Cardiac muscle cell (in vitro differentiated cells and primary cell): ENCODE measurements at regions not wholly inside any gene's neighbourhood (a gene's known extent, or its start where the extent isn't known, plus 50 kb on each side); places are given as distances from the start of the nearest gene placed in this dataset.

Experiments used
- DNase-seq, 2 donors: peaks; one replicate each; pipeline versions ENCODE4 v3.0.0 to v3.0.0-alpha.2; 2010 to 2017; ENCODE audit warnings: low read depth in 1 of 2, low spot score in 1 of 2
- H3K27ac ChIP-seq: fragments of 200-600 bp; sonication (generic); 2 replicates; pipeline ENCODE4 v1.5.1; 2016
- H3K27me3 ChIP-seq: fragments of 200-600 bp; sonication (generic); 2 replicates; pipeline ENCODE4 v1.6.0; 2016; ENCODE audit warnings: control low read depth
- H3K36me3 ChIP-seq: fragments of 200-600 bp; sonication (generic); 2 replicates; pipeline ENCODE4 v1.5.1; 2016; ENCODE audit warnings: control low read depth
- H3K4me1 ChIP-seq: fragments of 200-600 bp; sonication (generic); 2 replicates; pipeline ENCODE4 v1.8.1; 2017; ENCODE audit warnings: low read depth, mild to moderate bottlenecking, mixed run types
- H3K4me3 ChIP-seq: fragments of 200-600 bp; sonication (generic); 2 replicates; pipeline ENCODE4 v1.5.1; 2016; ENCODE audit warnings: mild to moderate bottlenecking
- H3K9me3 ChIP-seq: fragments of 200-600 bp; sonication (generic); 2 replicates; pipeline ENCODE4 v1.5.1; 2017; ENCODE audit warnings: low read depth, mild to moderate bottlenecking, control low read depth
- TF ChIP-seq, protein P1 (sequence below): IDR thresholded peaks from 2 replicates; pipeline ENCODE4 v1.5.1; 2012; ENCODE audit warnings: low read depth, mild to moderate bottlenecking, low read length

DNA sequence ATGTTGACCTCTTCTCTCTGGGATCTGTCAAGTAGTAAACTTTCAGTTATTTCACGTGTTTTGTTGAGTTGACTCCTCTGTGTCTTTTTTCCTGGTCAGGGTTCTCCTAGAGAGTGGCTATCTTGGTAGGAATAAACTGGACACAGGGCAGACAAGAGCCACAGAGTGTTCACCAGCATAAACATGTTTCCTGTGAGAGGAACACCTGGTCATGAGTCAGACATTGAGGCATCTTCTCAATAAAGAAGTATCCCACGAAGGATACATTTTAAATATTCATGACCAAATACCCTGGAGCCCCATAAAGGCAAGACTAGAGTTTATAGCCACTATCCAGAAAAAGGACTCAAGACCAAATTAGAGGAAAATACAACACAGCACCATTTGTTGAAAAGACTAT lies 269.7 kb upstream of the ZNF521 start:
- Histone ChIP-seq H3K36me3 (no peaks in the 10 kb centered on the region), H3K27ac (no peak overlapping the region), H3K4me1 (no peaks in the 10 kb centered on the region), H3K9me3 (no peaks in the 10 kb centered on the region), H3K27me3 (no peaks in the 10 kb centered on the region), H3K4me3 (no peak overlapping the region)
- TF ChIP-seq, protein P1, sequence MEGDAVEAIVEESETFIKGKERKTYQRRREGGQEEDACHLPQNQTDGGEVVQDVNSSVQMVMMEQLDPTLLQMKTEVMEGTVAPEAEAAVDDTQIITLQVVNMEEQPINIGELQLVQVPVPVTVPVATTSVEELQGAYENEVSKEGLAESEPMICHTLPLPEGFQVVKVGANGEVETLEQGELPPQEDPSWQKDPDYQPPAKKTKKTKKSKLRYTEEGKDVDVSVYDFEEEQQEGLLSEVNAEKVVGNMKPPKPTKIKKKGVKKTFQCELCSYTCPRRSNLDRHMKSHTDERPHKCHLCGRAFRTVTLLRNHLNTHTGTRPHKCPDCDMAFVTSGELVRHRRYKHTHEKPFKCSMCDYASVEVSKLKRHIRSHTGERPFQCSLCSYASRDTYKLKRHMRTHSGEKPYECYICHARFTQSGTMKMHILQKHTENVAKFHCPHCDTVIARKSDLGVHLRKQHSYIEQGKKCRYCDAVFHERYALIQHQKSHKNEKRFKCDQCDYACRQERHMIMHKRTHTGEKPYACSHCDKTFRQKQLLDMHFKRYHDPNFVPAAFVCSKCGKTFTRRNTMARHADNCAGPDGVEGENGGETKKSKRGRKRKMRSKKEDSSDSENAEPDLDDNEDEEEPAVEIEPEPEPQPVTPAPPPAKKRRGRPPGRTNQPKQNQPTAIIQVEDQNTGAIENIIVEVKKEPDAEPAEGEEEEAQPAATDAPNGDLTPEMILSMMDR, result no peak
- DNase-seq, result no peak

DNA sequence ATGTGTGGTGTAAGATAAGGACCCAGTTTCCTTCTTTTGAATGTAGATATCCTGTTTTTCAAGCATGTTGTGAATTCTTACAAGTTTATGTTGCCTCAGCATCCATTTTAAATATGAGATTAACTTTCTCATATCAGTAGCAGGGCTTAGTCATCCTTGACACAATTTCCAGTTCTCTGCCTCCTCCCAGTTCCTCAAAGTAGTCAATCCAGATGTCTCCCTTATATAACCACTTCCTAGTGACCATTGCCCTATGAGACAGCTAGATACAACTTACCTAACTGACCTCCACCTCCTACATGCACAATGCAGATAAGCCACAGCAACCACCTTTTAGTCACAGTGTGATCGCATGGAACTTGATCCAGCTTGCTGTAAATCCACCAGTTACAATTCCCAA lies 269.2 kb upstream of the ZNF521 start:
- DNase-seq, result no peak
- H3K27ac ChIP-seq, result no peak overlapping the region
- H3K4me3 ChIP-seq, result no peak overlapping the region
- TF ChIP-seq, protein P1, result no peak
- H3K27me3 ChIP-seq, result no peaks in the 10 kb centered on the region
- no peaks in the 10 kb centered on the region for H3K4me1 ChIP-seq
- no peaks in the 10 kb centered on the region for H3K36me3 ChIP-seq
- H3K9me3 ChIP-seq, result no peaks in the 10 kb centered on the region

DNA sequence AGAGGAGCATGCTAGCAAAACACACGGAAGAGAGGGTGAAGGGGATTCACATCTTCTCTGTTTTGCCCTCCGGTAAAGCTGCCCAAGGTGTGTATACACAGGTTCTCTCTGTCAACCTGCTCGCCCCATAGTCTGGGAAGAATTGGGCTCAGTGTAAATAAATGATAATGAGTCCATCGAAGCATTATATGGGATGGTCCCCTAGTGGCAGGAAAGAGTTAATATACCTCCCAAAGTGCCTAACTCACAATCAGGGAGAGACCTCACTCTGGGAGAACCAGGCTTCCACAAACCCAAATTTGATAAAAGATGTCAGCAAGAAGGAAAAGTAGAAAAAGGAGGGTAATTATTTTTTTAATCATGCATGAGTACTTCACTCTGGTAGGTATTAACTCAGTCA lies 262.2 kb upstream of the ZNF521 start:
- no peak for DNase-seq
- no peaks in the 10 kb centered on the region for H3K4me1 ChIP-seq
- TF ChIP-seq, protein P1, result no peak

DNA sequence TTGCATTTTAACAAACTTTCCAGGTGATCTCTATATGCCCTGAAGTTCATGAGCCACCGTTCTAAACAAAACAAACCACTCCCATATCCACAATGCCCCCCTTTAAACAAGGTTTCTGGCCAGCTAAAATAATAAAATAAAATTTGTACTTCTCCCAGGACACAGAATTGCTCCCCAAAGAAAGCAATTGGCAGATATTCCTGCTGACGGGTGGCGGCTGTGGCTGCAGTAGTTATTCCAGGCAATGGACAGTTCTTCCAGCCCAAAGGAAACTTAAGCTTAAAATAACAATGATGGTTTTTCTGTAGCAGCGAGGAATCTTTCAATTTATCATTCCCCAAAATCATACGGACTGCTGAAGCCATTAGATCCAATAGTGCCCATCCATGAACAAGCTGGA lies 260.5 kb upstream of the ZNF521 start:
- no peak for DNase-seq
- H3K27ac ChIP-seq, result no peak overlapping the region
- H3K4me1 ChIP-seq, result no peaks in the 10 kb centered on the region
- no peaks in the 10 kb centered on the region for H3K27me3 ChIP-seq
- no peaks in the 10 kb centered on the region for H3K36me3 ChIP-seq
- TF ChIP-seq, protein P1, result no peak
- H3K4me3 ChIP-seq, result no peak overlapping the region
- no peaks in the 10 kb centered on the region for H3K9me3 ChIP-seq

More for the DNA sequence above, 262.2 kb upstream of the ZNF521 start:
- no peaks in the 10 kb centered on the region for H3K9me3 ChIP-seq
- no peaks in the 10 kb centered on the region for H3K36me3 ChIP-seq
- no peak overlapping the region for H3K27ac ChIP-seq
- H3K4me3 ChIP-seq, result no peak overlapping the region
- H3K27me3 ChIP-seq, result no peaks in the 10 kb centered on the region

DNA sequence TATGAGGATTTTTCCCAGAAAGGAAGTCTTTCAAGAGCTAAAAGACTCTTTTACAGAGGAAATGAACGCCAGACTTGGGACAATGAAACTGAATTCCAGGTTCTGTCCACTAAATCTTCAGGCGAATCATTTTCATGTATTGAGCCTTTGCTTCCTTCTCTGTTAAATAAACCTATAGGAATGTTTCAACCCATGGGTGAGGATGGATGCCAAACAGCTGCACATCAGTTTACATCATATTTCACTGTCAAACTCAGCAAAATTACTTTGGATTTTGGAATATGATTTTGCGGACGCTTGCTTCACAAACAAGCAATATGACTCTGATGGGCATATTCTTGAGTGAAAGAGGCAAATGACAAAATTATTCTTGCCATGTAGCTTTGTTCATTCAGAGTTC lies 256.1 kb upstream of the ZNF521 start:
- Histone ChIP-seq H3K9me3 (no peaks in the 10 kb centered on the region), H3K27me3 (no peaks in the 10 kb centered on the region), H3K27ac (no peak overlapping the region), H3K36me3 (no peaks in the 10 kb centered on the region), H3K4me1 (peaks cover 10% of the 10 kb centered on the region), H3K4me3 (no peak overlapping the region)
- TF ChIP-seq, protein P1, result no peak
- no peak for DNase-seq
